Mesenchymal stem cell (in vitro differentiated cells and primary cell): ENCODE measurements at regions not wholly inside any gene's neighbourhood (a gene's known extent, or its start where the extent isn't known, plus 50 kb on each side); places are given as distances from the start of the nearest gene placed in this dataset.

Source experiments
- DNase-seq: peaks from one replicate; pipeline ENCODE4 v3.0.0-alpha.2; 2013
- H2AFZ ChIP-seq: one replicate; pipeline ENCODE4 v1.6.1; 2013; ENCODE audit warnings: low read depth, mild to moderate bottlenecking, control low read depth, inconsistent platforms, low read length, moderate library complexity
- H2AK5ac ChIP-seq: 2 replicates; pipeline ENCODE4 v1.6.1; 2013; ENCODE audit warnings: low read length, moderate library complexity, mild to moderate bottlenecking, inconsistent platforms; ENCODE audit not compliant: severe bottlenecking
- H2BK120ac ChIP-seq: one replicate; pipeline ENCODE4 v1.6.1; 2013; ENCODE audit warnings: low read depth, mild to moderate bottlenecking, inconsistent platforms, low read length, moderate library complexity
- H2BK12ac ChIP-seq, 2 experiments: one replicate each; pipeline ENCODE4 v1.6.1; 2013; ENCODE audit warnings: inconsistent platforms in 2 of 2, low read length in 2 of 2, mild to moderate bottlenecking in 2 of 2, moderate library complexity in 2 of 2, control low read depth in 1 of 2
- H2BK15ac ChIP-seq: one replicate; pipeline ENCODE4 v1.6.1; 2013; ENCODE audit warnings: mild to moderate bottlenecking, low read depth, inconsistent platforms; ENCODE audit not compliant: poor library complexity, severe bottlenecking
- H2BK5ac ChIP-seq: 2 replicates; pipeline ENCODE4 v1.6.1; 2013; ENCODE audit warnings: low read depth, mild to moderate bottlenecking, low read length, control low read depth, inconsistent platforms; ENCODE audit not compliant: poor library complexity, severe bottlenecking
- H3K14ac ChIP-seq, 2 experiments: one replicate each; pipeline ENCODE4 v1.6.1; 2013; ENCODE audit warnings: inconsistent platforms in 2 of 2, low read length in 2 of 2, control low read depth in 1 of 2, mild to moderate bottlenecking in 1 of 2, moderate library complexity in 1 of 2
- H3K18ac ChIP-seq, 2 experiments: one replicate each; pipeline ENCODE4 v1.6.1; 2013; ENCODE audit warnings: inconsistent platforms in 2 of 2, low read length in 2 of 2, control low read depth in 1 of 2, low read depth in 1 of 2, mild to moderate bottlenecking in 1 of 2
- H3K23ac ChIP-seq, 2 experiments: one replicate each; pipeline ENCODE4 v1.6.1; 2013; ENCODE audit warnings: inconsistent platforms in 2 of 2, low read length in 2 of 2, mild to moderate bottlenecking in 2 of 2, moderate library complexity in 2 of 2, control low read depth in 1 of 2
- H3K27ac ChIP-seq: 2 replicates; pipeline ENCODE4 v1.5.1; 2013; ENCODE audit warnings: mild to moderate bottlenecking, moderate library complexity, low read length, control low read depth, inconsistent platforms; ENCODE audit not compliant: poor library complexity, severe bottlenecking
- H3K27me3 ChIP-seq, 2 experiments: 2 replicates each; pipeline versions ENCODE4 v1.6.1 to v1.7.0; 2013; ENCODE audit warnings: low read length in 2 of 2, mild to moderate bottlenecking in 2 of 2, moderate library complexity in 2 of 2, control low read depth in 1 of 2, inconsistent platforms in 1 of 2; ENCODE audit not compliant: control insufficient read depth in 1 of 2, insufficient read depth in 1 of 2
- H3K36me3 ChIP-seq, 2 experiments: 2 replicates each; pipeline versions ENCODE4 v1.6.1 to v1.7.0; 2013; ENCODE audit warnings: low read length in 2 of 2, control low read depth in 1 of 2, inconsistent platforms in 1 of 2, low read depth in 1 of 2, mild to moderate bottlenecking in 1 of 2; ENCODE audit not compliant: insufficient read depth in 2 of 2, control insufficient read depth in 1 of 2
- H3K4ac ChIP-seq, 2 experiments: one replicate each; pipeline ENCODE4 v1.6.1; 2013; ENCODE audit warnings: inconsistent platforms in 2 of 2, low read length in 2 of 2, mild to moderate bottlenecking in 2 of 2, moderate library complexity in 2 of 2, control low read depth in 1 of 2, low read depth in 1 of 2
- H3K4me1 ChIP-seq: 2 replicates; pipeline ENCODE4 v1.6.1; 2013; ENCODE audit warnings: low read depth, low read length, control low read depth; ENCODE audit not compliant: control insufficient read depth, insufficient read depth
- H3K4me2 ChIP-seq: 2 replicates; pipeline ENCODE4 v1.6.1; 2013; ENCODE audit warnings: low read length, mild to moderate bottlenecking, inconsistent platforms; ENCODE audit not compliant: poor library complexity, severe bottlenecking
- H3K4me3 ChIP-seq, 2 experiments: 2 replicates each; pipeline versions ENCODE4 v1.5.1 to v1.7.0; 2013; ENCODE audit warnings: low read length in 2 of 2, mild to moderate bottlenecking in 2 of 2, control low read depth in 1 of 2, low read depth in 1 of 2; ENCODE audit not compliant: insufficient read depth in 1 of 2
- H3K79me1 ChIP-seq: replicated peaks from 2 replicates; pipeline ENCODE4 v1.6.1; 2013; ENCODE audit warnings: mild to moderate bottlenecking, control low read depth, low read length, inconsistent platforms; ENCODE audit not compliant: poor library complexity, severe bottlenecking
- H3K9ac ChIP-seq: 2 replicates; pipeline ENCODE4 v1.7.0; 2013; ENCODE audit warnings: mild to moderate bottlenecking, low read length, moderate library complexity
- H3K9me3 ChIP-seq: 2 replicates; pipeline ENCODE4 v1.7.0; 2013; ENCODE audit warnings: mild to moderate bottlenecking, low read length; ENCODE audit not compliant: control insufficient read depth
- H4K8ac ChIP-seq: one replicate; pipeline ENCODE4 v1.6.1; 2013; ENCODE audit warnings: inconsistent platforms, mild to moderate bottlenecking, low read length, moderate library complexity
- H4K91ac ChIP-seq: one replicate; pipeline ENCODE4 v1.6.1; 2013; ENCODE audit warnings: mild to moderate bottlenecking, low read length, inconsistent platforms
- WGBS: methylation state at CpG from one replicate; pipeline ENCODE4 v1.1.7; 2013; ENCODE audit warnings: mixed read lengths; 5-methylcytosine and 5-hydroxymethylcytosine counted together

DNA sequence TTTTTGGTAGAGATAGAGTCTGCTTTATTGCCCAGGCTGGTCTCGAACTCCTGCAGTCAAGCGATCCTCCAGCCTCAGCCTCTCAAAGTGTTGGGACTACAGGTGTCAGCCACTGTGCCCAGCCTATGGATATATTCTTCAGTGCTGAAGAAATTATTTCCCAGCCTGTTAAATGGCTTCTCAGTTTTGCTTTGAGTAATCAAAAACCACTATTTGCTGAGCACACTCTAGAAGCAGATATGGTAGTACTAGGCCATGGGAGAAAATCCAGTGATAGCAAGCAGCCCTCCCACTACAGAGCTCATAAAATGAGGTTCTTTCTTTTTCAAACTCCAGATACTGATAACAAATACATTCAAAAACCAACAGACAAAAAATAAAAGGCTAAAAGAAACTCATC is 80.6 kb upstream of the CLDN10 start:
- Histone ChIP-seq H3K4me1 (no peaks in the 10 kb centered on the region), H2BK12ac (no peak overlapping the region), H3K4me2 (no peak overlapping the region), H2BK15ac (no peak overlapping the region), H2AFZ (no peak overlapping the region), H3K18ac (no peak overlapping the region), H3K79me1 (no peaks in the 10 kb centered on the region), H3K36me3 (no peaks in the 10 kb centered on the region), H3K9me3 (no peaks in the 10 kb centered on the region), H3K4ac (no peak overlapping the region), H2BK5ac (no peak overlapping the region), H3K9ac (no peak overlapping the region), H3K14ac (no peak overlapping the region), H3K23ac (no peak overlapping the region), H4K91ac (no peak overlapping the region), H4K8ac (no peak overlapping the region), H3K27ac (no peak overlapping the region), H2AK5ac (no peak overlapping the region), H3K4me3 (no peak overlapping the region), H2BK120ac (no peak overlapping the region), H3K27me3 (peaks cover 24 to 47% of the 10 kb centered on the region in 2 experiments)
- WGBS = 100% methylated on average over 1 of the region's 2 CpGs
- DNase-seq = no peak

GRCh38 chr13:95474992-95475391 is 77.5 kb upstream of the CLDN10 start:
- Histone ChIP-seq H2AK5ac (no peak overlapping the region), H3K4me2 (no peak overlapping the region), H2BK120ac (no peak overlapping the region), H3K4ac (no peak overlapping the region), H4K8ac (no peak overlapping the region), H3K27ac (no peak overlapping the region), H3K9ac (no peak overlapping the region), H2BK12ac (no peak overlapping the region), H3K14ac (no peak overlapping the region), H3K18ac (no peak overlapping the region), H3K27me3 (peaks cover 31 to 51% of the 10 kb centered on the region in 2 experiments), H3K4me1 (peaks cover 5% of the 10 kb centered on the region), H3K9me3 (no peaks in the 10 kb centered on the region), H2BK15ac (no peak overlapping the region), H3K4me3 (no peak overlapping the region), H3K36me3 (no peaks in the 10 kb centered on the region), H3K23ac (no peak overlapping the region), H2AFZ (no peak overlapping the region), H4K91ac (no peak overlapping the region), H2BK5ac (no peak overlapping the region), H3K79me1 (no peaks in the 10 kb centered on the region)
- 48% methylated on average over 2 of the region's 3 CpGs for WGBS
- DNase-seq = no peak

DNA sequence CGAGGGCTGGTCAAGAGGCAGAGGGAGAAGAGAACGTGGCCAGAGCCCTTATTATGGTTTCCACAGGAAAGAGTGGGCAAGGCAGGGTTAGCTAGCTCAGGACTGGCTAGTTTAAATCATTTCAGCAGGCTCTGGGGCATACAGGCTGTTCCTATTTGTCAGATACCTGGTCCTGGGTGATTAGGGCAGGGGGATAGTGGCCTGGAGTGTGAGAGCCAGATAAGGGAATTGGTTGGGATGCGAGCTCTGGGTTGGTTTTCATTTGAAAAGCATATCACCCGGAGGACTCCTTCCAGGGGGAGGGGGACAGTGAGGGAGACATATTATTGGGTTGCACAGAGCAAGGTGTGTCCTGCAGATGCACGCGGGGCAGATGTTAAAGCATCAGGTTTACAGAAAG is 75.3 kb upstream of the CLDN10 start:
- 80% methylated on average over 6 of the region's 6 CpGs for WGBS

GRCh38 chr13:95479731-95480130 is 72.8 kb upstream of the CLDN10 start:
- Histone ChIP-seq H4K8ac (no peak overlapping the region), H3K27ac (no peak overlapping the region), H3K9ac (no peak overlapping the region), H2BK5ac (no peak overlapping the region), H3K23ac (no peak overlapping the region), H3K4me1 (peaks cover 10% of the 10 kb centered on the region), H3K14ac (no peak overlapping the region), H3K4me2 (no peak overlapping the region), H2BK15ac (no peak overlapping the region), H2AFZ (no peak overlapping the region), H2AK5ac (no peak overlapping the region), H4K91ac (no peak overlapping the region), H3K36me3 (no peaks in the 10 kb centered on the region), H3K18ac (no peak overlapping the region), H3K9me3 (no peaks in the 10 kb centered on the region), H3K79me1 (no peaks in the 10 kb centered on the region), H3K4ac (no peak overlapping the region), H2BK120ac (no peak overlapping the region), H3K4me3 (no peak overlapping the region), H2BK12ac (no peak overlapping the region), H3K27me3 (peaks cover 26 to 32% of the 10 kb centered on the region in 2 experiments)
- DNase-seq = no peak
- WGBS = 100% methylated on average over 2 of the region's 2 CpGs

More for the DNA sequence above, 75.3 kb upstream of the CLDN10 start:
- Histone ChIP-seq H2BK15ac (no peak overlapping the region), H3K4me3 (no peak overlapping the region), H4K8ac (no peak overlapping the region), H2BK12ac (no peak overlapping the region), H3K18ac (no peak overlapping the region), H2BK120ac (no peak overlapping the region), H3K4me2 (no peak overlapping the region), H3K79me1 (no peaks in the 10 kb centered on the region), H3K36me3 (no peaks in the 10 kb centered on the region), H2AFZ (no peak overlapping the region), H3K14ac (no peak overlapping the region), H3K23ac (no peak overlapping the region), H3K27me3 (peaks cover 26 to 44% of the 10 kb centered on the region in 2 experiments), H3K4ac (no peak overlapping the region), H3K9ac (no peak overlapping the region), H3K27ac (no peak overlapping the region), H2BK5ac (no peak overlapping the region), H3K9me3 (no peaks in the 10 kb centered on the region), H3K4me1 (peaks cover 10% of the 10 kb centered on the region), H2AK5ac (no peak overlapping the region), H4K91ac (no peak overlapping the region)
- no peak for DNase-seq
